Small intestine (tissue), 7 donors: ENCODE measurements at regions not wholly inside any gene's neighbourhood (a gene's known extent, or its start where the extent isn't known, plus 50 kb on each side); places are given as distances from the start of the nearest gene placed in this dataset.

Source experiments
- DNase-seq, 2 donors: peaks; one replicate each; pipeline versions ENCODE4 v3.0.0 to v3.0.0-alpha.2; 2013
- FAIRE-seq: peaks from 2 replicates; lab custom pipeline; 2012; peaks lifted over from hg19 to GRCh38; lab: Jason Lieb, UNC
- H3K27ac ChIP-seq, 3 donors: one replicate each; pipeline ENCODE4 v1.5.1; 2013; ENCODE audit warnings: low read length in 2 of 3, mild to moderate bottlenecking in 2 of 3, control low read depth in 1 of 3, inconsistent platforms in 1 of 3, low read depth in 1 of 3, moderate library complexity in 1 of 3
- H3K27me3 ChIP-seq, 3 donors: one replicate each; pipeline ENCODE4 v1.6.1; 2013; ENCODE audit warnings: low read length in 3 of 3, inconsistent platforms in 1 of 3; ENCODE audit not compliant: control insufficient read depth in 3 of 3, insufficient read depth in 3 of 3
- H3K36me3 ChIP-seq, 3 donors: one replicate each; pipeline ENCODE4 v1.6.1; 2013; ENCODE audit warnings: low read length in 3 of 3, inconsistent platforms in 1 of 3, low read depth in 1 of 3, mild to moderate bottlenecking in 1 of 3, moderate library complexity in 1 of 3; ENCODE audit not compliant: control insufficient read depth in 3 of 3, insufficient read depth in 2 of 3
- H3K4me1 ChIP-seq, 3 donors: one replicate each; pipeline ENCODE4 v1.6.1; 2013; ENCODE audit warnings: low read length in 2 of 3, inconsistent platforms in 1 of 3, low read depth in 1 of 3, mild to moderate bottlenecking in 1 of 3, moderate library complexity in 1 of 3; ENCODE audit not compliant: control insufficient read depth in 3 of 3, insufficient read depth in 2 of 3
- H3K4me3 ChIP-seq, 3 donors: one replicate each; pipeline ENCODE4 v1.5.1; 2013; ENCODE audit warnings: low read length in 3 of 3, control low read depth in 1 of 3, inconsistent platforms in 1 of 3, low read depth in 1 of 3, mild to moderate bottlenecking in 1 of 3, moderate library complexity in 1 of 3
- H3K9me3 ChIP-seq, 2 donors: one replicate each; pipeline ENCODE4 v1.6.1; 2013; ENCODE audit warnings: low read depth in 1 of 2, low read length in 1 of 2; ENCODE audit not compliant: control insufficient read depth in 2 of 2, insufficient read depth in 1 of 2
- WGBS, 3 donors: extraction: QIAGEN DNeasy Blood & Tissue Kit; methylation state at CpG; one replicate each; pipeline ENCODE4 v1.1.7; 2013; 5-methylcytosine and 5-hydroxymethylcytosine counted together
- donor health status: healthy with polysubstance abuse.
- donor health status: control.
- donor health status: control.
- donor health status: Bipolar disorder and iron deficiency.
- donor health status: healthy.

- Histone ChIP-seq H3K9me3 (peaks cover 0 to 3% of the 10 kb centered on the region in 2 donors), H3K4me1 (no peaks in the 10 kb centered on the region), H3K27ac (no peak overlapping the region), H3K36me3 (no peaks in the 10 kb centered on the region), H3K27me3 (peaks cover 0 to 2% (median 0%) of the 10 kb centered on the region in 3 donors), H3K4me3 (no peak overlapping the region)
- no peak for FAIRE-seq
- no peak for DNase-seq
- 77 to 88% (median 84%) methylated on average over 1 of the region's 1 CpG for WGBS, 3 donors
These were observed 128.8 kb upstream of the TMEM132C start for GRCh38 chr12:128138125-128138524.

DNA sequence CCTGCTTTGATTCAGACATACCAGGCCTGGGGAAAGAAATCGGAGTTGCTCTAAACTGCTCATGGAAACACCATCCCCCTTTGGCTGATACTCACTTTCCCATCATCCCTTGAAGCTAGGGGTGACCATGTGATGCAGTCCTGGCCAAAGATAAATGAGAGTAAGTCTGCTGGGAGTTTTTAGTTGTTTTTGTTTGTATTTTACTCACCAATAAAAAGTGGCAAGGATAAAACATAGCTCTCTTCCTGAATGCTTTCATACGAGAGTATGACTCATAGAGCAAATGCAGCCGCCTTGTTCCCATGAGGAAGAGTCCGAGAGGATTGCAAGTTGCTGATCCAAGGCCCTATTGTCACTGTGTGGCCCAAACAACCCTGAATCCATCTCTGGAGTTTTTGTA lies 126.4 kb upstream of the TMEM132C start:
- peaks cover 0 to 2% (median 0%) of the 10 kb centered on the region in 3 donors for H3K27me3 ChIP-seq
- H3K4me3 ChIP-seq = no peak overlapping the region
- H3K4me1 ChIP-seq = no peaks in the 10 kb centered on the region
- no peak for DNase-seq
- WGBS, 3 donors = 47 to 69% (median 59%) methylated on average over 4 of the region's 4 CpGs
- peaks cover 0 to 2% of the 10 kb centered on the region in 2 donors for H3K9me3 ChIP-seq
- no peak overlapping the region for H3K27ac ChIP-seq
- no peak for FAIRE-seq
- H3K36me3 ChIP-seq = no peaks in the 10 kb centered on the region

- WGBS, 3 donors = 70 to 85% (median 82%) methylated on average over 5 of the region's 5 CpGs
- no peak overlapping the region for H3K4me3 ChIP-seq
- H3K27ac ChIP-seq = no peak overlapping the region
- FAIRE-seq (no peak), DNase-seq (no peak)
- no peaks in the 10 kb centered on the region for H3K4me1 ChIP-seq
- H3K27me3 ChIP-seq = no peaks in the 10 kb centered on the region
- no peaks in the 10 kb centered on the region for H3K36me3 ChIP-seq
- no peaks in the 10 kb centered on the region for H3K9me3 ChIP-seq
These were observed 116.0 kb upstream of the TMEM132C start for GRCh38 chr12:128150961-128151360.

GRCh38 chr12:128155571-128155970 lies 111.4 kb upstream of the TMEM132C start:
- 49 to 77% (median 66%) methylated on average over 4 of the region's 4 CpGs for WGBS, 3 donors

GRCh38 chr12:128163086-128163485 lies 103.9 kb upstream of the TMEM132C start:
- no peaks in the 10 kb centered on the region for H3K36me3 ChIP-seq
- no peak overlapping the region for H3K27ac ChIP-seq
- FAIRE-seq (no peak), DNase-seq (no peak)
- WGBS, 3 donors = 70 to 81% (median 75%) methylated on average over 5 of the region's 5 CpGs
- H3K4me1 ChIP-seq = no peaks in the 10 kb centered on the region
- no peaks in the 10 kb centered on the region for H3K9me3 ChIP-seq
- no peaks in the 10 kb centered on the region for H3K27me3 ChIP-seq
- no peak overlapping the region for H3K4me3 ChIP-seq

More at GRCh38 chr12:128155571-128155970, 111.4 kb upstream of the TMEM132C start:
- Histone ChIP-seq H3K4me3 (no peak overlapping the region), H3K4me1 (no peaks in the 10 kb centered on the region), H3K9me3 (no peaks in the 10 kb centered on the region), H3K36me3 (no peaks in the 10 kb centered on the region), H3K27ac (no peak overlapping the region), H3K27me3 (no peaks in the 10 kb centered on the region)
- FAIRE-seq (no peak), DNase-seq (no peak)

GRCh38 chr12:128164533-128164932 lies 102.4 kb upstream of the TMEM132C start:
- no peaks in the 10 kb centered on the region for H3K9me3 ChIP-seq
- H3K27ac ChIP-seq = no peak overlapping the region
- no peaks in the 10 kb centered on the region for H3K4me1 ChIP-seq
- H3K4me3 ChIP-seq = no peak overlapping the region
- no peaks in the 10 kb centered on the region for H3K36me3 ChIP-seq
- FAIRE-seq = no peak
- 35 to 88% (median 81%) methylated on average over 1 of the region's 1 CpG for WGBS, 3 donors
- DNase-seq = no peak
- H3K27me3 ChIP-seq = no peaks in the 10 kb centered on the region

- Histone ChIP-seq H3K4me1 (no peaks in the 10 kb centered on the region), H3K36me3 (no peaks in the 10 kb centered on the region), H3K27ac (no peak overlapping the region), H3K27me3 (no peaks in the 10 kb centered on the region), H3K4me3 (no peak overlapping the region), H3K9me3 (peaks cover 0 to 2% of the 10 kb centered on the region in 2 donors)
- 87 to 92% (median 90%) methylated on average over 3 of the region's 3 CpGs for WGBS, 3 donors
- DNase-seq (no peak), FAIRE-seq (no peak)
These were observed 101.6 kb upstream of the TMEM132C start for GRCh38 chr12:128165387-128165786.

- H3K4me3 ChIP-seq = no peak overlapping the region
- WGBS, 3 donors = 66 to 73% (median 71%) methylated on average over 5 of the region's 5 CpGs
- no peaks in the 10 kb centered on the region for H3K36me3 ChIP-seq
- no peak overlapping the region for H3K27ac ChIP-seq
- H3K27me3 ChIP-seq = no peaks in the 10 kb centered on the region
- DNase-seq = no peak
- H3K9me3 ChIP-seq = peaks cover 0 to 2% of the 10 kb centered on the region in 2 donors
- no peaks in the 10 kb centered on the region for H3K4me1 ChIP-seq
- no peak for FAIRE-seq
These were observed 98.7 kb upstream of the TMEM132C start for GRCh38 chr12:128168273-128168672.

GRCh38 chr12:128170181-128170580 lies 96.8 kb upstream of the TMEM132C start:
- WGBS, 3 donors = 61 to 64% (median 63%) methylated on average over 9 of the region's 9 CpGs
- DNase-seq (no peak), FAIRE-seq (no peak)

More at GRCh38 chr12:128170181-128170580, 96.8 kb upstream of the TMEM132C start:
- Histone ChIP-seq H3K27ac (no peak overlapping the region), H3K4me3 (no peak overlapping the region), H3K4me1 (no peaks in the 10 kb centered on the region), H3K27me3 (no peaks in the 10 kb centered on the region), H3K36me3 (no peaks in the 10 kb centered on the region), H3K9me3 (peaks cover 0 to 2% of the 10 kb centered on the region in 2 donors)
